NCI-H524 (cell line): ENCODE measurements at regions not wholly inside any gene's neighbourhood (a gene's known extent, or its start where the extent isn't known, plus 50 kb on each side); places are given as distances from the start of the nearest gene placed in this dataset.

Experiments
- DNase-seq, 2 experiments: peaks; one replicate each; lab custom pipeline; 2025; lab: John Stamatoyannopoulos, UW

DNA sequence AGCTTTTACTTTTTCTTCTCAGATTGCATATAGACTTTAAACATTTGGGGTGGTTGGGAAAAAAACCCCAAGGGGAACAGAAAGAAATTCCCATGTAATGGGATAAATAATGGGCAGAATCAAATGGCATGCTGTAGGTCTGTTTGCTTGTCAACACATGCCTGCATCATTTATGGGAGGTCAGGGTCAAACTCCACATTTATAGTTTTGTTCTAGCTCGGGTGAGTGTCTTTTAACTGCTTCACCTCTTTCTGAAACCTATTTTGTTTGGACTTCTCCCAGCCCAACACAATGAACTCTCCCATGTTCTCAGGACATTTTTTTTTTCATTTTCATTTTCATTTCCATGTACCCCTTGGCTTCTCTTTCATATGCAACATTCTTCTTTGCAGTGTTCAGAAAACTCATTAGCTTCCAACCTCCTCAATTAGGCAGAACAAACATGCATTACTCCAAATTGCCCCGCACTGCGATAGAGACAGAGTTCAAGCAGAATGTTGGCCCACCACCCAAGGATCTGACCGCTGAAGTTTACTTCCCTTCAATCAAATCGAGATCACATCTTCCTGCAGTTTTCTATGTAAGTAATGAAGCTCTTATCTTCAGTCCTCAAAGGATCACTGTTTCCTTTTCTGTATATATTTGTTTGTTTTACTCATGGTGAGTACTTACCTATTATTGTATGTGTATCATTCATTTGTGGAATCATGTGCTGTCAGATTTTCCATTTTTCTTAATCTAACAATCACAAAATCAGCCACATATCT lies 354.6 kb downstream of the ZSWIM6 start:
- DNase-seq = no peak

- DNase-seq = no peak
Measured at GRCh38 chr5:61687371-61687770, 355.3 kb downstream of the ZSWIM6 start.

DNA sequence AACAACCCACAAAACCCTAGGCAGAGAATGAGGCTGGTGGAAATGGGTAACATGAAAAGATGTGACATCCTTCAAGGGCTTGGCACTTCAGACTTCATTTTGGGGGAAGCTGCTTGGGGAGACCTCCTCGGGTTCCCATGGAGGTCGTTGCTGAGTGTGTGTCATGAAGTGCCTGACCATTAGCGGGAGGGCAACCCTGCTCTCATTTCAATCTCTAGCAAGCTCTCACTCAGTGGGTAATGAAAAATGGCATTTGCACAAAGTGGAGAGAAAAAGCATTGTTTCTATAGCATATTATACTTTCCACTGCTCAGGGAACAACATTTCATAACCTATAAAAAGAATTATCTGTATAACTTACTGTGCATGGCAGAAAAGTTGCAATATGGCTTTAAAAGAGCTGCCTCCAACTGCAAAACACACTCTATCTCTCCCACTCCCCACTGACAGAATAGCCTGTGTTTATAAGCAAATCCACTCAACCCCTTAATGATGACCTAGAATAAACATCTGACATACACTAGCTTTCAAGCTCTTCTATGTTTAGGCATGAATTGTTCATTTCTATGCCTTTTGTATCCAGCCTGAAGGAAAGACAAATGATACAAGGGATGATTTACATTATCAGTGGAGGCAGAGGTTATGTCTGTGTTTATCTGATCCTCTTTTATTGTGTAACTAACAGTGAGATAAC lies 357.2 kb downstream of the ZSWIM6 start:
- no peak for DNase-seq

GRCh38 chr5:61697809-61698558 lies 365.9 kb downstream of the ZSWIM6 start:
- no peak for DNase-seq

DNA sequence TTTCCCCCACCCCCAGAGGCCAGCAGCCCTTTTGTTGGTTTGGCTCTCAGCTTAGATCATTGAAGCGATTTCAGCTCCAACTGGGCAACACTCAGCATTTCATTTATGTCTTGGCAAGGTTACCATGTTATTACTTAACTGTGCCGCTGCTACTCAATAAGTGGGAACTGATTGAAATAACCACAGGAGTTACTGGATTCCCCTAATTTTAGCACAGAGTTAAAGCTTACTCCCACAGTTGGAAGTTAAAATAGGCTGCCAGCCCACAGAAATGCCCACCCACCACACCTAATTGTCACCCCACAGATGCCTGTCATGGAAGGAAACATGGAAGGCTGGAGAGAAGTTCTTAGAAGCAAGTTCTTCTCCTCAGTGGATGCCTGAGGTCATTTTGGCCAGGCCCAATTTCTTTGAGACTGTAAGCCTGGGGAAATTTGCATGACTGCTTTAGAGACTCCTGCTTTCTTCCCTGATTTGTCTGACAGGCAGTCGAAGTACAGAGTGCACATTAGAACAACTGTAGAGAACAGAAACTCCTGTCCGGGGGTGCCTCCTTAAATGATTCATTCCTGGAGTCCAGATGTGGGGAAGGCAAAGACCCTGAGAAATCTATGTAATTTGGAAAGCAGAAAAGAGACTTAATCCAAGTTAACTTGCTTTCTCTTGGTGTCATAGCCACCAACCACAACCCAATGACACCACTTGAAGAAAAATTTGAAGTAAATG lies 370.0 kb downstream of the ZSWIM6 start:
- DNase-seq = no peak

DNA sequence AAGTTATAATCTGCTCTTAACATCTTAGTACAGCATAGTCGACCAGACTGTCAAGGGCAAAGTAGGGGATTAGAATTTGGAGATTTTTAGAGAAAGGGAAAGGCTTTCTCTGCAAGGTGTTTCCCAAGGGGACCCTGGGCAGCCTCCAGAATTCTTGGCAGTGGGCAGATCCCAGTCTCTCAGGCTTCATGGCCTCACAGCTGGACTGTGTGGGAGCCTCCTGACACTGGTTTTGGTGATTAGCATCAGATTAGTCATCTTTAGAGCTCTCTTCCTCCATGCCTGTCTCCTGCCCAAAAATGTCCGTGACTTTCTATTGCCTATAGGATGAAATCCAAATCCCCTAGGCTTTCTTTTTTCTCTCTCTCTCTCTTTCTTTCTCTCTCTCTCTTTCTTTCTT lies 370.7 kb downstream of the ZSWIM6 start:
- no peak for DNase-seq

DNA sequence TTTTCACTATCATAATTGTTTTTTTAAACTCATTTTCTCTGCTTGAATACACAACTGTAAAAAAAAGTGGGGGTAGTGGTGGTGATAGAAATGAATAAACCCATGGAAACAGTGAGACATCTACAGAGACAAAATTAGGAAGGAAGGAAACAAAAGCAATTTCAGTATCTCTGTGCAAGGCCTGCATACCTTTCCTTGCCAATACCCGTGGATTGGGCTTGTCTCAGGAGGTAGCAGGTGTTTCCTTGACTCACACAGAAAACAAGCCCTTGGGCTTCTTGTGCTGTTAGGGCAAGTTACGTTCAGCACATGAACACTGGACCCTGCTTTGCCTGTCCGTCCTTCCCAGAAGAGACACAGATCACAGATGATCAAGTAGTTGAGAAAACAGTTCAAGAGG lies 372.2 kb downstream of the ZSWIM6 start:
- DNase-seq = no peak

DNA sequence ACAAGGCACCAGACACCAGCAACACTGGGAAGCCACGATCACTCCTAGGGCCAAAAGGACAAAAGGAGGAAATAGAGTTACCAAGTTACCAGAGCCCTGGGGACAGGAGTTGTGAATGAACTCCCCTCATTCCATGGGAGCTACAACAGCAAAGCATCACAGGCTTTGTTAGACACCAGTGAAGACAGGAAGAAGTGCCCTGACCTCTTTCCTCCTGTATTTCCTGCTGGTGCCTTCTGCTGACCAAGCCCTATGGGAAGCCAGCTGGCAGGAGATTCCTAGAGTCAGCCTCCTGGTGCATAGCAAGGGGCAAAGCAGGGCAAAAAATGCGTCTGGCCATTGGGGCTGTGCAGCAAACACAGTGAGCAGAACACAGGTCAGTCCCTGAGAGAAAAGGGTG lies 374.7 kb downstream of the ZSWIM6 start:
- DNase-seq = no peak

DNA sequence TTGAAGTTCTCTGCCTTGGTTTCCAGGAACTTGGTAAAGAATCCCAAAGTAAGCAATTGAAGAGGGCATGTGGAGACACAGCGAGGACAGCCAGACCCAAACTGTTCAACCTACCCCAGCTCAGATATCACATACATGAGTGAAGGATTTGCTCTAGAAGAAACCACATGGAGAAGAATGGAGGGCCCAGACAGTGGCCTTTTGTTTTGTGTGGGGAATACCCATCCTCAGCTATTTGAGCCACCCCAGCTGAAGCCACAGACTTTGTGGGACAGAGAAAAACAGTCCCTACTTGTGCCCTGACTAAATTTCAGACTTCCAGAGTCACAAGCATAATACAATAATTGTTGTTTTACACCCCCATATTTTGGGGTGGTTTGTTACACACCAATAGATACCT lies 387.1 kb downstream of the ZSWIM6 start:
- no peak for DNase-seq

- DNase-seq = no peak
Measured at GRCh38 chr5:61720829-61721228, 388.8 kb downstream of the ZSWIM6 start.

DNA sequence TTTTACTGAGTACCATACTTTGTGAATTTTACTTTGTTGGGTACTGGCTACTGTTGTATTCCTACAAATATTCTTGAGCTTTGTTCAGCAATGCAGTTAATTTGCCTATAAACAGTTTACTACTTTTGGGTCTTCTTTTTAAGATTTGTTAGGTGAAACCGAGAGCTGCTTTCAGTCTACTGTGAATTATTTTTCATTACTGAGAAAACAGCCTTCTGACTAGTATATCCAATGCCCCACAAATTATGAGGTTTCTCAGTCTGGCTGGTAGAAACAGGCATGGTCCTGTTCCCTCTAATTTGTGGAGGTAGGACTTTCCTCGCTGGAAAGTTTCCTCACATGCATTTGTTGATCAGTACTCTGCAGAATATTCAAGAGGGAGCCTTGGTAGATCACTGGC lies 392.0 kb downstream of the ZSWIM6 start:
- DNase-seq = no peak

- DNase-seq = no peak
Measured at GRCh38 chr5:61728287-61728686, 396.2 kb downstream of the ZSWIM6 start.

GRCh38 chr5:61730866-61731265 lies 398.8 kb downstream of the ZSWIM6 start:
- no peak for DNase-seq

- DNase-seq = no peak
Measured at GRCh38 chr5:61731267-61731945, 399.3 kb downstream of the ZSWIM6 start.

DNA sequence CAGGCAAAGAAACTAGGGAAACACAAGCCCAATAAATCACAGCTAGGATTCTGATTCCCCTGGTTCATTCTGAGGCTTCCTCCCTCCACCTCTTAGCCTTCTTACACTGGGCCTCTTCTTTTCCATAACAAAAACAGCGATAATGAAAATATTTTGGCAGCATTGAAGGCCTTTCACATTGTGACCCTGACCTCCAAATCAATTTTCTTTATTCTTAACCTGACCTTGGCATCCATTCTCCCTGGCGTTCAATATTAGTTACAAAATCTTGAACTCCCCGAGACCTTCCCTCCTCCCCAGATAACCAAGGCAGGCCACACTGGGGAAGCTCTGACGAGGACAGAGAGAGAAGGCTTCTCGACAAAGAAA lies 399.9 kb downstream of the ZSWIM6 start:
- DNase-seq = no peak

GRCh38 chr5:61732369-61732768 lies 400.3 kb downstream of the ZSWIM6 start:
- no peak for DNase-seq

GRCh38 chr5:61732796-61733195 lies 400.7 kb downstream of the ZSWIM6 start:
- no peak for DNase-seq

- DNase-seq = no peak
Measured at GRCh38 chr5:61734001-61734400, 401.9 kb downstream of the ZSWIM6 start.

DNA sequence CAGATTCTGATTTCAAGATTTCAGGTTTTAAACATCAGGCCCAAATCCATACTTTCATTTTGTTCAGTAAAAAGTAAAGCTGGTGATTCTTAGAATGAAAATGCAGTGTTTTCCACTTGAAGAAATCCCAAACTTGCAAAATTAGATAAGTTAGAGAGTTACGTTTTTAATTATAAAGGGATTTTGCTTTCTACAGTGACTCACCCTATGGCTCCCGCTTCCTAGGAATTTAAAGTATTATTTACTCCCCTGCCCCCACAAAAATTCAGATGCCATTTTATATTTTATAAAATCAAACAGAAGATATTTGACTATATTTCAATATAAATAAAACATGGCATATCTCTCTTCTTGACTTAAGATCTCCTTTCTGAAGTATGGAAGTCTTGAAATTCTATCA lies 402.9 kb downstream of the ZSWIM6 start:
- no peak for DNase-seq

GRCh38 chr5:61735531-61735930 lies 403.5 kb downstream of the ZSWIM6 start:
- DNase-seq = no peak

DNA sequence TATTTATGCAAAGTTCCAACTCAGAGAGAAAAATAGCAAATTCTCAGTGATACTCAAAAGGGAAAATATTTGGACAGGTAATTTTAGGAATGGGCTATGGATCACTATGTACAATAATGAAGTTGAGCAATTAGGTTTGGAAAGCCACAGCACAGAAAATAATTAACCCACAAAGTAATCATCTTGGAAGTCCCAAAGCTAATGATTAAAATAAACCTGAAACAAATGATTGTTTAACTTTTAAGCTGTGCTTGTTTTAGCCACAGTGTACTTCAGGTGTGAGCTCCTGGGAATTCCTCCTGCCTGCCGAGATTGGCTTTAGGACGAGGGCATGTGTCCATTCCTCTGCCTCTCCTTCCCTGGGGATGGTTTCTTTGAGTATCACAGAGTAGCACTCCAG lies 403.9 kb downstream of the ZSWIM6 start:
- DNase-seq = no peak
